Suppressor macrophage treated with lipopolysaccharide for 4 hours (primary cell): ENCODE measurements at regions not wholly inside any gene's neighbourhood (a gene's known extent, or its start where the extent isn't known, plus 50 kb on each side); places are given as distances from the start of the nearest gene placed in this dataset.

Experiments used
- DNase-seq: peaks from one replicate; pipeline ENCODE4 v3.0.0-alpha.2; 2020

DNA sequence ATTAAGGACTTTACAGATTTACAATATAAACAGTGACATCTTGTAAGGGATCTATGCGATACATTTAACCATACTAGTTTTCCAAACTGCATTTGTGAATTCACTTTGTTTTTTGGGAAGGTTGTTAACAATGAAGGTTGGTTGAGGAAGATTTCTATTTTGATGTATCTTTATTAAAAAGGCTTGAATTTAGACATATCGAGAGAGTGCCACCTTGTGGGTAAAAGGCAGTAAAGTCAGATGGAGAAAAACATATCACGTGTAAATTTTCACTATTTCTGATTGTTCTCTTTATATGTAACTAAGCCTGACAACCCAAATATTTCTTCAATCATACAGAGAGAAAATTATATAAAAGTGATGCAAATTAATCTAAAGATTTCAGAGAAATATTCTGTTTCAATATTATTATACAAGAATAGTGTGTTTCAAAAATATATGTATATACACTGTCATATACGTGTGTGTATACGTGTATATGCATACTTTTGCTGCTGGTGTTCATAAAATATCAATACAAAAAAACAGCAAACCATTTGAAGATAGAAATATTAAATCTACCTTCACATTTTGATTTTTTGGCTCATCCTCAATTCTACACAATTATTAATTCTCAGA, 988.6 kb downstream of the SORCS1 start:
- DNase-seq, result no peak

DNA sequence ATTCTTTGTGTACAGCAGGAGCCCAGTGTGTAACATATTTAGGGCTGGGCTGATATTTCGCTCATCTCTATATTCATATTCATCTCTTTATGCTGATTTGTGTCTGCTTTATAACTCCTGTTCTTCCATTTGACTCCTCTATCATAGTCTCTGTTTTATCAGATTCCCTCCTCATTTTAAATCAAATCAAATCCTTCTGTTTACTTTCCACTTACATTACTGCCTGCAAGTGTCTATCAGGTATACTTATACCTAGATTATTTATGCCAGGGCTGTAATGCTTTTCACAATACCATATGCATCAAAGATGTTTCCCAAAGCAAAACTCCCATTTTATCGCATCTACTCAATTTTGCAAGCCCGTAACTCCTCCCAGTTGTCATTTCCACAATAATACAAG, 990.7 kb downstream of the SORCS1 start:
- no peak for DNase-seq

DNA sequence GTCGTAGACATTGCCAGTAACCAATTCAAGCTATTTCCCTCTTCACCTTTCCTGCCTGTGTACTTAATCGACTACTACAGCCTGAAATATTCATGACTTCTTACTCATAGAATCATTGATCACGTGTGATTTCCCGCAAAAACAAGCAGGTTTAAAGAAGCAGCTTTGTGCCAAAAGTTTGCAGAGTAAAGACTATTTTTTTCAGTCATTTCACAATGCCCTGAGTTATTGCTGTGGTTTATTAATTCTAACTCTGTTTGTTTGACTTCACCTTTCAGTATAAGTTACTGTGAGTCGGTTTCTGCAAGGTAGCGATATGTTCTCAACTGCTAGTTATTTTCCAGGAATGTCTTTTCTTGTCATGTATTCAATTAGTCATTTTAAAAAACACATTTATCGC, 995.3 kb downstream of the SORCS1 start:
- no peak for DNase-seq

DNA sequence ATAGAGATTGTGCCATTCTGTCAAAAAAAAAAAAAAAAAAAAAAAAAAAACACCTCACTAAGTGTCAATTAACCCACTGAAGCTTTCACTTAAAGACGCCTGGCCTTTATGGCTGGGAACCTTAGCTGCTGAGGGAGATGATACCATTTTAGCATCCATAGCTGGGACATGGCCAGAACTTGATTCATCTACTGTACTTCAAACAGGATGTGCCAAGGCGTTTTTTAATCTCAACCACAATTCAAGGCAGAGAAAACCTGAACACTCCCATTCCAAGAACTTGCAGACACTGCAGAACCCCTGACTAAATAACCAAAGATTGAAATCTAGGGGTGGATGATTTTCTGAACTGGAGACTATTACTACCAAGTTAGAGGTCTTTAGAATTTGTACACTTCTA, 996.6 kb downstream of the SORCS1 start:
- DNase-seq, result no peak

DNA sequence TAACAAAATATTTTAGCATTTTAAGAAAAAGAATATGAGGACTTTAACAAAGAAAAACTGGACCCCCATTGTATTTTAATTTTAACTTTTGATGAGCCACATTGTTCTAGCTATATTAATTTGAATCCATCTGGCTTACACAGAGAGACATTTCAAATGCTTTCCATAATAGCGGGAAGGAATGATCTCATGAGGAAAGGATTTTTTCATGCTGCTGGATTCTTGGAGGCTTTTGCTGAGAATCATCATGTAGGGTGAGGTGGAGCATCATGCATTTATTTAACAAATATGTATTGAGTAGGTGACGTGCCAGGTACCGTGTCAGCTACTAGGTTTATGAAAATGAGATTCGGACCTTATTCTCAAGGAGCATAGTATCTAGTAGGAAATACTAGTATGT, 1006.3 kb downstream of the SORCS1 start:
- no peak for DNase-seq

DNA sequence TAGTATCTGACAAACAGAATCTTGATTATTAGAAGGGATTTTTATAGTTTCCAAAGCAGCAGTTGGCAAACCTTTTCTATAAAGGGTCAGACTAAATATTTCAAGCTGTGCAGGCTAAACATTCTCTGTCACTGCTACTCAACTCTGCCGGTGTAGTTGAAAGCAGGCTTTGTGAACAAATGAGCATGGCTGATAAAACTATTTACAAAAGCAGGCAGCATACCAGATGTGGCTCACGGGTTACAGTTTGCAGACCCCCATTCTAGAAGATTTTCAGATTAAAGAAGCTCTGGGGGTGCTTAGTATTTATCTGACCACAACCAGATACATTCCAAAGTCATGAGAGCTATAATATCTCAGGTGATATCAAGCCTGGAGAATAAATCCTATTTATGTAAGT, 1017.5 kb downstream of the SORCS1 start:
- no peak for DNase-seq

DNA sequence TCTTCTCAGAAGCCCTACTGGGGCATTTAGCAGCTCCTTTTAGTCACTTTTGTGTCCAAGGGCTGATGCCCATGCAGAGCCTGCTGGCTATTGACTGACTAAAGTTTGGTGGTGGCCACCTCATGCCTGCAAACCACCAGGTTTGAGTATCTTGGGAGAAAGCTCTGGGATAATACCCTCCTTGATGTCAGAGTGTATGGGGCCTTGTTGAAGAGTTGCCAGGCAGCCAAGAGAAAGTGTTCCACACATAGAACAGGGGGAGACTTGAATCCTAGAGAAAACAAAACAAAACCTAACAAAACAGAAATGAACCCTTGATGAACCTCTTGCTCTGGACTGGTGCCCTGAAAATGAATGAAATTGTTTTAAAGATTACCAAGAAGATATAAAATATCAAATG, 1024.6 kb downstream of the SORCS1 start:
- no peak for DNase-seq

DNA sequence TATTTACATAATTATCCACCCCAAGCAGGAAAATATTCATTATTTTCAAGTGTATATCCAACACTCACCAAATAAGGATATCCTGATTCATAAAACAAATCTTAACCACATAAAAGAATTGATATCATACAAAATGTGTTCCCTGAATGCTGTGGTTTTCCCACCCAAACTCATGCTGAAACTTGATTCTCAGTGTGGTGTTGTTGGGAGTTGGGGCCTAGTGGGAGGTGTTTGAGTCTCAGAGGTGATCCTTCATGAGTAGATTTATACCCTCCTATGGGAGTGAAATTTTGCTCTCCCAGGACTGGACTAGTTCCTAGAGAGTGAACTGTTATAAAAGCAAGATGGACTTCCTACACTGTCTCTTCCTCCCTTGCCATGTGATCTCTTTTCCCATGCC, 1028.3 kb downstream of the SORCS1 start:
- no peak for DNase-seq

DNA sequence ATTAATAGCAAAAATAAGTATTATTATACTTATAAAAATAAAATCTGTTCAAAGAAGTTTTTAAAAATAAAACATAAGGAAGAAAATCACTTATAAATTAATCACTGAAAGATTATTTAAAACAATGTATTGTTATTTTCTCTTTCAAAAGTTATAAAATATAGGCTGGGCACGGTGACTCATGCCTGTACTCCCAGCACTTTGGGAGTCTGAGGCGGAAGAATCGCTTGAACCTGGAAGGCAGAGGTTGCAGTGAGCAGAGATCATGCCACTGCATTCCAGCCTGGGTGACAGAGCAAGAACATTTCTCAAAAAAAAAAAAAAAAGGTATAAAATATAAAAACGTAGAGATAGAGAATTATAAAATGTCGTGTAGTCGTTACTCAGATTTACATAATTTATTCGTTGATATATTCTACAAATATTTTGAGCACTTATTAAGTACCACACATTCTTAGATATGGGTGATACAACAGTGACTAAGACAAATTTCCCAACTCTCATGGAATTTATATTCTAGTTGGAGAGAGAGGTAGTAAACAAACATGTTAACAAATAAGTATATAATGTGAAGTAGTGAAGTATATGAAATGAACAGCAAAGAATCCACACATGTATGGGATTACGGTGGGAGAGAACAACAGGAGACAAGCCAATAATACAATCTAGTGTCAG, 1030.0 kb downstream of the SORCS1 start:
- no peak for DNase-seq

DNA sequence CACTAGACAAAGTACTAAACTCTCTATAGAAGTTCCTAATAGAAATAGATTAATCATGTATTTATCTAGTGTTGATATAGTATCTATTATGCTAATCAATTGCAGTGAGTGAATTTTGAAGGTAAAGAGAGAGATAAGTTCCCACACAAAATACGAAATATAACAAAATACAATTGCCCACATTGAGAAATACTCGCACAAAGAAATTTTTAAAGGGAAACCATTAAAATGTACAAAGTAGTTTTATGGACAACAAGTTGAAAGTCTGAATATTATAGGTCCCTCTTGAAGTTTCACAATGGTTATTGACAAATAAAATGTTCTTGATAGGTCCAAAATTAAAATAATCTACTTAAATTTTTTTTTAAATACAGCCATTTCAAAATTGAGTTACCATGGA, 1031.1 kb downstream of the SORCS1 start:
- no peak for DNase-seq

DNA sequence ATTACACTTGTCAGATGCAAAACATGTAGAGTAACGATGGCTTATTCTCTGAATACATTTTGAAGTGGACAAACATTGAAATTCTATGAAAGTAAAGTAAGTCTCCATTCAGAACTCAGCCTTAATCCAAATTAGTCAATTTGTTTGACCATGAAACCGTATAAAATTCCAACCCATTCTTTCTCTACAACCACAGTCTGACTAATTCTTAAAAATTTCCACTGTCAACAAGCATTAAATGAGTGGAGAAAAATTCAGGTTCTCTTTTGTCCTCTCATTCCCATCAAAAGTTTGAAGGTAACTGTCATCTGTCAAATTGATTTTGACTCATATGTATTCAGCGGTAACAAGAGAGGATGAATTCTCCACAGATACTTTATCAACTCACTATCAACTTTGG, 1031.5 kb downstream of the SORCS1 start:
- DNase-seq, result no peak

DNA sequence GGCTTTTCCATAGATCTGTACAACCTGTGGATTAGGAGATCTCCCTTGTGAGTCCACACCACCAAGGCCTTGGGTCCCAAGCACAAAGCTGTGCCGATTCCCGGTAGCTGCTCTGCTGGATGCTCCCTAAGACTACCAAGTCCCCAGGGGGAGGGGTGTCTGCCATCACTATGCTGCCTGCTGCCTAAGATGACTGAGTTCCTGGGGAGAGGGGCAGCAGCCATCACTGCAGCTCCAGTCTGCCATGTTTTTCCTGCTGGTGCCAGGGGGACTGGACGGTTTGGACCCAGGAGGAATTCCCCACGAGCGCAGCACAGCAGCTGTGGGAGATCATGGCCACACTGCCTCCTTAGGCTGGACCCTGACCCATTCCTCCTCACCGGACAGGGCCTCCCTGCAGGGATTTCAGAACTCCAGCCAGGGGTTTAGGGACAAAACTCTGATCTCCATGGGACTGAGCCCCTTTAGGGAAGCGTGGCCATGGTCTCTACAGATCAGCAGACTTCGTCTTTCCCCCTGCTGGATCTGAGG, 1049.8 kb downstream of the SORCS1 start:
- DNase-seq, result no peak

DNA sequence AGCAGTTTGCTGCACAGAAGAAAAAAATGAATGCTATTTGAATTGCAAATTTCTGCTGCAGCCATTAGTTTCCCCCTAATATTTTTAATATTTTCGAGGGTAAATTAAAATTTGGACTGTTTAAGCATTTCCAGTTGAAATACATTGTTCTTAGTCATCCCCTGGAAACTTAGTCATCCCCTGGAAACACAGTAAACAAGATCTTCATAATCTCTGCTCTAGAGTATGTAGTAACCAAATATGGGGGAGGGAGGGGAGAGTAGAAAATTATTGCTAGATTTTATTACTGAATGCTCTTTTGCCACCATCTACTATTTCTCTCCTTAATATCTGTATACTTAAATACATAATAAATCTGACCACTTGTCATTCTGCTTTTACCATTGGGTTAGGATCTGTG, 1053.3 kb downstream of the SORCS1 start:
- no peak for DNase-seq

DNA sequence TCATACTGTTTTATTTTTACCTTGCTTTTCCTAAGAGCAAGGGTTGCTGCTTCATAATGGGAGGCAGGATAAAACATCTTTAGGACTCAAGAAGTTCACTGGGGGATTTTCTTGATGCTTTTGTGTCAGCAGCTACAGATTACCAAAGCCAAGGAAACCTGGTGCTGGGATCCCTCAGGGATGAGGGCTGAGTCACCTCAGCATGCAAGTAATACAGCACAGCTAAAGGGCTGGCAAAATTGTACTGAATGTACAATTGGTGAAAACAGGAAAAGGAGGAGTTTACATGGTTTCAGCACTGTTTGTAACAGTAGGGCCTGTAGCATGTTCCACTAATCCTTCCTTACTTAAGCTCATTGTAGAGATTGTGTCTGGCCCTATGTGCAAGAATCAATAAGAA, 1056.8 kb downstream of the SORCS1 start:
- DNase-seq, result no peak

DNA sequence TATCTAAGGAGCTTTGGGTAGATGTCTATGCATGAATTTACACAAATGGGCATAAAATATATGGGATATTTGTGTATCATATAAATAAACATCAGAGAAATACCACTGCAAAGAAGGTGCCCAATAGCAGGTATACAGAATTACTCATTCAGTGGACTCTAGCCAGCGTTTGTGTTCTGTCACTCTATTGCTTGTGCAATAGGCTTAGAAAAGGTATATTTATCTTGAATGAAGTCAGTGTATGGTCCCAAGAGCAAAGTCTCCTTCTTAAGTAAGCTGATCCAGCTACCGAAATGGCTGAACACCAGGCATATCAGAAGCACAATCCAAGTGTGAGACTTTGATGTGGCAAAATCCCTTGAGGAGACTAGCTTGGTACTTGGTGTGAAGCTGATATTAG, 1058.4 kb downstream of the SORCS1 start:
- DNase-seq, result no peak

DNA sequence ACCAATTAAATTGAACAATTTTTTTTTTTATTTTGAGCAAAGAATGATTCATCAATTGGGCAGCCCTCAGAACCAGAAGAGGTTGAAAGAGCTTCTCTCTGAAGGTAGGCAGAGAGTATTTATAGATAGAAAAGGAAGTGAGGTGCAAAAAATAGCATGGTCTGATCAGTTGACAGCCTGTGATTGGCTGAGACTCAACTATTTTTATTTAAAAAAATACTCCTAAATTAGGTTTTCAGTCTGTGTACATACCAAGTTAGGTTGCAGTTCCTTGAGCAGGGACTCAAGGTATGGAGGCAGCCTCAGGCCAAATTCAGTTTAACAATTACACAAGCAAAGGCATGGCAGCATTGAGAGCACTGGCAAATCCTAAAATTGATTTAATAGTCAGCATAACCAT, 1074.7 kb downstream of the SORCS1 start:
- DNase-seq, result no peak

DNA sequence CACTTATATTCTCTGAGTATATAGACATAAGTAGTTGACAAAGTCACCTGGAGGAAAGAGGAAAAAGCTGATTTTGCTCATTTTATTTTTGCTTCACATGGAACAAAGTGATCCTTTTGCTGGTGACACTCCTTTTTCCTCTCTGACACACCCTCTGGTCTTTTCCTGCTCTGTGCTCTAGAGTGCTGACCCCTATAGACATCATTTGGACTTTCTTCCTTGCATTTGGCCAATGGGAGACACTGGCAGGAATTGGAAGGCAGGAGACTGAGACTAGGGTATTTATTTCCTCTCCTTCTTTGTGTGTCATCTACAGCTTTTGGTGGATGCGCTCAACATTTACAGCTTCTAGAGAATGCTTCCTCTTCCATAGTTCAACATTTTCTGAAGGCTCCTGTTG, 1078.1 kb downstream of the SORCS1 start:
- no peak for DNase-seq

DNA sequence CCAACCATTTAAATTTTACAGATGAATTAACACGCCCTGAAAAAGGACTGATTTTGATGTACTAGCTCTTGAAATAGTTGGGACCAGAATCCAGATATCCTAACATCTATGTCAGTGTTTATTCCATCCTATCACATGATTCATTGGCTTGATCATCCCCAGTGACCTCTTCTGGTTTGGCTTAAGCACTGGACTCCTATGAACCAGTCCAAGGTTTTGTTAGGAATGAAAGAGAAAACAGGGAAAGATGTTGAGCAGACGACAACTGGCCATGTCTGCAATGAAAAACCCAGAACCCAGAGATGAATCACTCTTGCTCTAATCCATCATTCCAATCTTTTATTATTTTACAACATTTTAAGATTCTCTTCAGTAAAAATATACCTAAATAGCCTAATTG, 1080.9 kb downstream of the SORCS1 start:
- DNase-seq, result no peak

DNA sequence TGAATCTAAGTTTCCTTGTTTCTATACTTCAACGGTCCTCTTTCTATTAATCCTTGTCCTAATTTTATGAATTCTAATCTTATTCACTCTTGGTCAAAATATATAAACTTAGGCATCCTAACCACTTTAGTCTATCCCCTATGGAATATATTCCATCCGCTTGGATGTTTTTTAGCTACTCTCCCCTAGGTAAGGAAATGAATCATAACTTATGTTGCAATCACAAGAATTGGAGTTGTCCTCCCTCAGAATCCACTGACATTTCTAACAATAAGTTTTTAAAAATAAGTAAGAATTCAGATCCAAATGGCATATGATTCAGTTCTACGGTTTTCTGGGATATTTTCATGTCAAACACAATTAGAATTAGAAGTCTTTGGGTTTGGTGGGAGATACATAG, 1081.6 kb downstream of the SORCS1 start:
- no peak for DNase-seq

DNA sequence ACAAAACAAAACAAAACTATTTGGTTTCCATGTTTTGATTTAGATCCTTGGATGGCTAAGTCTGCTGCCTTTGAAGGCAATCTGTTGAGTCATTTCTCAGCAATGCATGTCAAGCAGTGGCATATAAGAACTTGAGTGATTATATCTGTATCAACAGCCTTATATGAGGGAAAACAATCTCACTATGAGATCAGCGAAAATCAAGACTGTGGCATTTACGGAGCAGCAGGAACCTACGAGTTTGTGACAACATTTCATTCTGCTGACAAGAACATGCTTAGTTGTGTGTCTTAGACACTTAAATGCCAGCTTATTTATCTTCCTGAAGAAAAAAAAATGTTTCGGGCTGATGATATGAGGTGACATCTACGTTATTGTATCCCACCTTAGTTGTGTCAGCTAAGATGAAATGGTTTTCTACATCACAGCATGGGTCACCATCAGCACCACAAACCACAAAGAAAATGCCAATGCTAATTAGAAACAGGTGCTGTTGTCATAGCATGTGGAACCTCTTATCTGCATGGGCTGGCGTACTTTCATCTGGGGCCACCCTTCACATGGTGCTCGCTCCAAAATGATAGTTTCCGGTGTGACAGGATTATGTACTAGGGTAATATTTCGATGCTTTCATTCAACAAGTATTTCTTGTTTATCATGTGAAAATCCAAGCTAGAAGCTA, 1085.5 kb downstream of the SORCS1 start:
- DNase-seq, result no peak

DNA sequence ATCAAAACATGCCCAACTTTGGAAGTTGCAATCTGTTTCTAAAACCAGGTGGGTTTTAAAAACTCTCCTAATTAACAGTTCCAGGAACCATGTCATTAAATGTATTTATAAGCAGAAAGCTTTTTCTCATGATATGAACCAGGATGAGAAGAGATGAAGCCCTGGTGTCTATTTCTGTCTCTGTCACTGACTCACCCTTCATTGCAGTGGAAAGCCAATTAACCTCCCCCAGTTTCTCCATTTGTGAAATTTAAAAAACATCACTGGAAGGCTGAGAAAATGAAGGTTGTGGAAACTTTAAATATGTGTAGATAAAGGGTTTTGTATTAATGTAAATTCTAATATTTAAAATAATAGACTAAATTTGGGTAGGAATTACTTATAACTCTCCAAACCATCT, 1088.0 kb downstream of the SORCS1 start:
- DNase-seq, result no peak

DNA sequence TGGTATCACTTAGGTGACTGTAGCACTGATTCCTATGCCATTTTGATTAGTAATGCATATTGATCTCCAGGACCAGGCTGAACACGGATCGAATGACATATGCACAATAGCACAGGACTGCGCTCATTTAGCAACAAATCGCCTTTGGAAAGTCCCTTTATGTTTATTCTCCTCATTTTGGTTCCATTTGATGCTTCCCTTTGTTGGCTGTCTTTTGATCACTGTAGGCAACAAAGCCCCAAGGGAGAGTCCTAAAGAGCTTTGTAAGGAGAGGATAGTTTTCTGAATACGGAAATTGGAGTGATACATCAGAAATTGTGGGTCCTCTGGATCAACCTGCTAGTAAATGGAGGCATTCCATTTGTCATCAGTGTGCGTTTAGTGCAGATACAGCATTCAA, 1111.4 kb downstream of the SORCS1 start:
- no peak for DNase-seq

DNA sequence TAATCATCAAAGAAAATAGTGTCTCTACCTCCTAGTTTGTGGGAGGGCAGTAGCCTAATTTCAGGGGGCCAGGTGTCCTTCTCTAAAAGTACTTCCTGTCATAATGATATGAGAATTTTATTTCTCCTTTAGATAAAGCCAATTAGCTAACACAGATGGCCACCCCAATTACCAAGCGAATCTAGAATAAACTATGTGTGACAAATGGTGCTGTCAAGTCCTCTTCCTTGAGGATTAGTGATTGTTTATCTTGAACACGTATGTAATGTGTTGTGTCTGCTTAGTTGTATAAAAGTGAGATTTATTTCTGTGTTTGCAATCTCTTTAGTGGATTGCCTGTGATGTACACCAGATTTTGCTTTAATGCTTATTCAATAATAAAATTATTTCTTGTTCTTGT, 1120.0 kb downstream of the SORCS1 start:
- DNase-seq, result no peak

DNA sequence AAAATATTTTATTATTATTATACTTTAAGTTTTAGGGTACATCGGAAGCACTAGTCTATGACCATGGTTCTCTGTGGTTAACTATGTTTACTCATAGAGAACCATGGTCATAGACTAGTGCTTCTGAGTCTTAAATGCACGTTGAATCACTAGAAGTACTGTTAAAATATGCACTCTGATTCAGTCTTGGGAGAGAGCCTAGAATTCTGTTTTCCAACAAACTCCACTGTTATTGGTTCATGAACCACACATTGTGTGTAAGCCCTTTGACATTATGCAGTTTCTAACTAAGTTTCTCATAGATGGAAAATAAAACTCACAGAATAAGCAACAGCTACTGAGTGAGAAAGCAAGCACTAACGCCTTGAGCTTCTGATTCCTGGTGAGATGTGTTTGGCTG, 1120.6 kb downstream of the SORCS1 start:
- DNase-seq, result no peak
